Transverse colon (tissue), 4 donors: ENCODE measurements at regions not wholly inside any gene's neighbourhood (a gene's known extent, or its start where the extent isn't known, plus 50 kb on each side); places are given as distances from the start of the nearest gene placed in this dataset.
"Not testable (repeated sequence)": the region's sequence is repeated elsewhere in the genome, so short reads cannot be mapped to it uniquely, and the experiment has no call there.

Experiments used
- DNase-seq: peaks from one replicate; pipeline ENCODE4 v3.0.0-alpha.2; 2019
- H3K27ac ChIP-seq, 4 donors: fragments of 200-600 bp; sonication (generic); 2 replicates each; pipeline ENCODE4 v1.5.1; 2016 to 2018; ENCODE audit warnings: inconsistent platforms in 4 of 4
- H3K27me3 ChIP-seq: fragments of 200-600 bp; sonication (generic); 2 replicates; pipeline ENCODE4 v1.5.1; 2017; ENCODE audit warnings: inconsistent platforms
- H3K36me3 ChIP-seq, 4 donors: fragments of 200-600 bp; sonication (generic); 2 replicates each; pipeline ENCODE4 v1.5.1; 2017 to 2019; ENCODE audit warnings: inconsistent platforms in 4 of 4
- H3K4me1 ChIP-seq, 4 donors: fragments of 200-600 bp; sonication (generic); 2 replicates each; pipeline ENCODE4 v1.5.1; 2017 to 2020; ENCODE audit warnings: inconsistent platforms in 4 of 4
- H3K4me3 ChIP-seq, 4 donors: fragments of 200-600 bp; sonication (generic); 1 replicate in 1 of 4; 2 replicates in 3 of 4; pipeline versions ENCODE4 v1.5.1 to v1.6.1; 2017 to 2019; ENCODE audit warnings: inconsistent platforms in 4 of 4
- H3K9me3 ChIP-seq, 2 donors: fragments of 200-600 bp; sonication (generic); 2 replicates each; pipeline ENCODE4 v1.5.1; 2017 to 2019; ENCODE audit warnings: inconsistent platforms in 2 of 2
- CTCF ChIP-seq, 5 experiments: fragments of 200-600 bp in 3 of 5; fragments of 450-650 bp in 2 of 5; sonication (generic) in 3 of 5; IDR thresholded peaks; 1 replicate in 2 of 5; 2 replicates in 3 of 5; pipeline ENCODE4 v1.5.1; 2016 to 2017; ENCODE audit warnings: antibody characterized with exemption in 5 of 5, inconsistent platforms in 3 of 5, mild to moderate bottlenecking in 2 of 5, moderate library complexity in 1 of 5
- EP300 ChIP-seq: sonication (generic); formaldehyde crosslinking; IDR thresholded peaks from one replicate; pipeline ENCODE4 v1.6.1; 2017; ENCODE audit warnings: antibody characterized with exemption, low read depth
- POLR2A ChIP-seq: fragments of 450-650 bp; IDR thresholded peaks from one replicate; pipeline ENCODE4 v1.6.1; 2016; ENCODE audit warnings: antibody characterized with exemption, mild to moderate bottlenecking, moderate library complexity
- POLR2AphosphoS5 ChIP-seq, 3 donors: sonication (generic); formaldehyde crosslinking; IDR thresholded peaks; one replicate each; pipeline ENCODE4 v1.6.1; 2016; ENCODE audit warnings: antibody characterized with exemption in 3 of 3
- WGBS, 2 donors: methylation state at CpG; one replicate each; pipeline ENCODE4 v1.1.5; 2018; ENCODE audit warnings: low coverage in 1 of 2; 5-methylcytosine and 5-hydroxymethylcytosine counted together
- in situ Hi-C, 4 donors: fragments of 200-750 bp; cut with MboI; loops; one replicate each; pipeline versions ENCODE4 v1.15.0 to v1.15.1; 2017; ENCODE audit warnings: low sequenced_read_pairs in 3 of 4, low pct_ligation_motif_present in 1 of 4, low pct_unique_long_range_greater_than_20kb in 1 of 4
- intact Hi-C: fragments of 100-400 bp; cut with DNase I; formaldehyde crosslinking; loops from one replicate; pipeline ENCODE4 v1.15.1; 2023; ENCODE audit warnings: low total_unique reads

- TF ChIP-seq POLR2AphosphoS5 (IDR thresholded peaks at IDR 0.05): no peak
- TF ChIP-seq CTCF (IDR thresholded peaks at IDR 0.05): no peak
- Histone ChIP-seq H3K4me3 (no peak overlapping the region), H3K9me3 (no peaks in the 10 kb centered on the region), H3K27me3 (no peaks in the 10 kb centered on the region), H3K36me3 (no peaks in the 10 kb centered on the region), H3K27ac (no peak overlapping the region), H3K4me1 (peaks cover 0 to 3% (median 0%) of the 10 kb centered on the region in 4 donors)
- intact Hi-C loops (no loop called here), in situ Hi-C loops (no loop called here)
- 53 to 58% methylated on average over 3 to 9 of the region's 9 CpGs for WGBS, 2 donors
- DNase-seq: no peak
These were observed 173.4 kb upstream of the EXOC2 start for GRCh38 chr6:866316-866715.

GRCh38 chr6:865846-866245 is 172.9 kb upstream of the EXOC2 start:
- in situ Hi-C loops: no loop called here
- intact Hi-C loops: no loop called here
- DNase-seq: no peak
- 61% methylated on average over 4 of the region's 4 CpGs; no CpG with 5 or more reads in 1 of the 2 donors for WGBS, 2 donors
- no peaks in the 10 kb centered on the region for H3K9me3 ChIP-seq
- H3K4me3 ChIP-seq: no peak overlapping the region
- TF ChIP-seq POLR2AphosphoS5 (IDR thresholded peaks at IDR 0.05) (no peak), CTCF (IDR thresholded peaks at IDR 0.05) (no peak), EP300 (no peak), POLR2A (no peak)
- H3K4me1 ChIP-seq: peaks cover 0 to 3% (median 0%) of the 10 kb centered on the region in 4 donors
- no peaks in the 10 kb centered on the region for H3K36me3 ChIP-seq
- no peaks in the 10 kb centered on the region for H3K27me3 ChIP-seq
- H3K27ac ChIP-seq: no peak overlapping the region

- Histone ChIP-seq H3K4me3 (no peak overlapping the region), H3K4me1 (peaks cover 0 to 3% (median 0%) of the 10 kb centered on the region in 4 donors), H3K27ac (no peak overlapping the region), H3K36me3 (no peaks in the 10 kb centered on the region), H3K27me3 (no peaks in the 10 kb centered on the region), H3K9me3 (no peaks in the 10 kb centered on the region)
- TF ChIP-seq EP300: no peak
- no peak for TF ChIP-seq CTCF (IDR thresholded peaks at IDR 0.05)
- no peak for TF ChIP-seq POLR2AphosphoS5 (IDR thresholded peaks at IDR 0.05)
- no peak for TF ChIP-seq POLR2A
- in situ Hi-C loops: no loop called here
- intact Hi-C loops: no loop called here
- DNase-seq: no peak
- WGBS, 2 donors: 91 to 100% methylated on average over 2 of the region's 2 CpGs
These were observed 170.9 kb upstream of the EXOC2 start for GRCh38 chr6:863831-864230.

GRCh38 chr6:863127-863526 is 170.2 kb upstream of the EXOC2 start:
- H3K27me3 ChIP-seq, H3K4me1 ChIP-seq, in situ Hi-C loops, H3K36me3 ChIP-seq, H3K4me3 ChIP-seq, H3K9me3 ChIP-seq, DNase-seq, H3K27ac ChIP-seq, intact Hi-C loops: not testable (repeated sequence)
- 90% methylated on average over 3 of the region's 5 CpGs; no CpG with 5 or more reads in 1 of the 2 donors for WGBS, 2 donors

- 82 to 83% methylated on average over 3 to 4 of the region's 4 CpGs for WGBS, 2 donors
- Histone ChIP-seq H3K36me3 (no peaks in the 10 kb centered on the region), H3K9me3 (no peaks in the 10 kb centered on the region), H3K27ac (no peak overlapping the region), H3K4me3 (no peak overlapping the region), H3K27me3 (no peaks in the 10 kb centered on the region), H3K4me1 (no peaks in the 10 kb centered on the region)
- no peak for DNase-seq
- in situ Hi-C loops: no loop called here
- intact Hi-C loops: no loop called here
- TF ChIP-seq POLR2AphosphoS5 (IDR thresholded peaks at IDR 0.05) (no peak), CTCF (IDR thresholded peaks at IDR 0.05) (no peak), POLR2A (no peak), EP300 (no peak)
These were observed 167.0 kb upstream of the EXOC2 start for GRCh38 chr6:859936-860335.
